HT1080 (cell line): ENCODE measurements at regions not wholly inside any gene's neighbourhood (a gene's known extent, or its start where the extent isn't known, plus 50 kb on each side); places are given as distances from the start of the nearest gene placed in this dataset. TPM values are rescaled to one million over a fixed set of nuclear protein-coding genes. Genes with fewer than 3 reads are reported as not detected.

Source experiments
- small RNA-seq: library from RNA; depleted of rRNA; stranded (forward); fragments of <200 nt; gene quantifications from one replicate; pipeline ENCODE3, GENCODE V24; 2014

Small RNA genes lying in the stretch of these regions (small RNA-seq; reads per million reads assigned to genes)
- gene PPIAP63 (not detected), gene RF00592 (0.61 reads per million, percentile 61 among the genes with 10 or more reads in this experiment)
